ENCODE measurements at regions not wholly inside any gene's neighbourhood (a gene's known extent, or its start where the extent isn't known, plus 50 kb on each side); places are given as distances from the start of the nearest gene placed in this dataset.

- Histone ChIP-seq H3K4me3 (no peak overlapping the region), H3K27me3 (no peaks in the 10 kb centered on the region), H3K36me3 (no peaks in the 10 kb centered on the region), H3K4me1 (no peaks in the 10 kb centered on the region), H3K27ac (no peak overlapping the region), H3K9me3 (no peaks in the 10 kb centered on the region)
- TF ChIP-seq POLR2A (IDR thresholded peaks at IDR 0.05) (no peak), CTCF (IDR thresholded peaks at IDR 0.05) (no peak)
- no peak for DNase-seq
These were observed 195.1 kb downstream of the RFC3 start for GRCh38 chr13:34013061-34013460.

- no peaks in the 10 kb centered on the region for H3K4me1 ChIP-seq
- H3K27ac ChIP-seq, result no peak overlapping the region
- no peak overlapping the region for H3K4me3 ChIP-seq
- no peaks in the 10 kb centered on the region for H3K36me3 ChIP-seq
- H3K9me3 ChIP-seq, result peaks cover 0 to 8% (median 0%) of the 10 kb centered on the region in 4 donors
- no peak for DNase-seq
- TF ChIP-seq POLR2A (IDR thresholded peaks at IDR 0.05), result no peak
- TF ChIP-seq CTCF (IDR thresholded peaks at IDR 0.05), result no peak
- no peaks in the 10 kb centered on the region for H3K27me3 ChIP-seq
These were observed 199.3 kb downstream of the RFC3 start for GRCh38 chr13:34017231-34017630.

- no peak overlapping the region for H3K27ac ChIP-seq
- H3K4me1 ChIP-seq, result no peaks in the 10 kb centered on the region
- H3K4me3 ChIP-seq, result no peak overlapping the region
- DNase-seq, result peak in 1 of 3 donors; percentile 62
- no peaks in the 10 kb centered on the region for H3K36me3 ChIP-seq
- H3K9me3 ChIP-seq, result peaks cover 0 to 8% (median 0%) of the 10 kb centered on the region in 4 donors
- TF ChIP-seq CTCF (IDR thresholded peaks at IDR 0.05) (no peak), POLR2A (IDR thresholded peaks at IDR 0.05) (no peak)
- no peaks in the 10 kb centered on the region for H3K27me3 ChIP-seq
These were observed 201.9 kb downstream of the RFC3 start for GRCh38 chr13:34019870-34020269.

- H3K27ac ChIP-seq, result no peak overlapping the region
These were observed 202.4 kb downstream of the RFC3 start for GRCh38 chr13:34020388-34020787.

GRCh38 chr13:34021619-34022018 lies 203.7 kb downstream of the RFC3 start:
- Histone ChIP-seq H3K27ac (no peak overlapping the region), H3K36me3 (no peaks in the 10 kb centered on the region)
- TF ChIP-seq CTCF (IDR thresholded peaks at IDR 0.05) (no peak), POLR2A (IDR thresholded peaks at IDR 0.05) (no peak)

More at GRCh38 chr13:34020388-34020787, 202.4 kb downstream of the RFC3 start:
- no peak overlapping the region for H3K4me3 ChIP-seq
- DNase-seq, result no peak
- no peaks in the 10 kb centered on the region for H3K27me3 ChIP-seq
- H3K9me3 ChIP-seq, result peaks cover 0 to 8% (median 0%) of the 10 kb centered on the region in 4 donors
- TF ChIP-seq CTCF (IDR thresholded peaks at IDR 0.05) (no peak), POLR2A (IDR thresholded peaks at IDR 0.05) (no peak)
- no peaks in the 10 kb centered on the region for H3K4me1 ChIP-seq
- no peaks in the 10 kb centered on the region for H3K36me3 ChIP-seq

GRCh38 chr13:34025746-34026145 lies 207.8 kb downstream of the RFC3 start:
- H3K4me1 ChIP-seq, result no peaks in the 10 kb centered on the region
- peaks cover 0 to 8% (median 0%) of the 10 kb centered on the region in 4 donors for H3K9me3 ChIP-seq
- no peak for DNase-seq
- no peaks in the 10 kb centered on the region for H3K27me3 ChIP-seq
- no peak overlapping the region for H3K27ac ChIP-seq
- no peak overlapping the region for H3K4me3 ChIP-seq
- TF ChIP-seq POLR2A (IDR thresholded peaks at IDR 0.05), result no peak
- TF ChIP-seq CTCF (IDR thresholded peaks at IDR 0.05), result no peak
- no peaks in the 10 kb centered on the region for H3K36me3 ChIP-seq

More at GRCh38 chr13:34021619-34022018, 203.7 kb downstream of the RFC3 start:
- no peak for DNase-seq
- no peaks in the 10 kb centered on the region for H3K4me1 ChIP-seq
- peaks cover 0 to 8% (median 0%) of the 10 kb centered on the region in 4 donors for H3K9me3 ChIP-seq
- H3K27me3 ChIP-seq, result no peaks in the 10 kb centered on the region
- no peak overlapping the region for H3K4me3 ChIP-seq

Data from Peyer's patch (tissue), 4 donors.